OCI-LY3 (cell line): ENCODE measurements at regions not wholly inside any gene's neighbourhood (a gene's known extent, or its start where the extent isn't known, plus 50 kb on each side); places are given as distances from the start of the nearest gene placed in this dataset.

ENCODE experiments used
- H2AFZ ChIP-seq: fragments of 200-600, 300-600 bp; shearing (Covaris generic); 2 replicates; pipeline ENCODE4 v1.6.0; 2014; ENCODE audit warnings: antibody characterized with exemption, low read depth, low read length
- H3K27ac ChIP-seq: fragments of 200-600, 300-600 bp; sonication (generic); 2 replicates; pipeline ENCODE4 v1.5.1; 2014; ENCODE audit warnings: mild to moderate bottlenecking, low read length, moderate library complexity, mixed read lengths
- H3K27me3 ChIP-seq: fragments of 200-600, 300-600 bp; sonication (generic); 2 replicates; pipeline ENCODE4 v1.6.1; 2014; ENCODE audit warnings: low read depth, low read length, mixed read lengths
- H3K36me3 ChIP-seq: fragments of 200-600, 300-600 bp; sonication (generic); replicated peaks from 2 replicates; pipeline ENCODE3; 2014; ENCODE audit warnings: low read depth, low read length, mixed read lengths
- H3K4me1 ChIP-seq: fragments of 300-600, 200-600 bp; sonication (generic); 2 replicates; pipeline ENCODE4 v1.6.1; 2014; ENCODE audit warnings: low read length, mixed read lengths
- H3K4me2 ChIP-seq: fragments of 200-600, 300-600 bp; sonication (generic); 2 replicates; pipeline ENCODE4 v1.6.1; 2014; ENCODE audit warnings: low read length, mixed read lengths
- H3K4me3 ChIP-seq: fragments of 300-600, 200-600 bp; sonication (generic); 2 replicates; pipeline ENCODE4 v1.5.1; 2014; ENCODE audit warnings: antibody characterized with exemption, mild to moderate bottlenecking, low read length, moderate library complexity
- H3K79me2 ChIP-seq: fragments of 300-600, 200-600 bp; shearing (Covaris generic); 2 replicates; pipeline ENCODE4 v1.6.1; 2014; ENCODE audit warnings: mild to moderate bottlenecking, low read length, mixed read lengths
- H3K9ac ChIP-seq: fragments of 300-600, 200-600 bp; shearing (Covaris generic); 2 replicates; pipeline ENCODE4 v1.6.0; 2014; ENCODE audit warnings: mild to moderate bottlenecking, low read length, moderate library complexity
- H3K9me3 ChIP-seq: fragments of 200-600, 300-600 bp; shearing (Covaris generic); 2 replicates; pipeline ENCODE4 v1.6.1; 2014; ENCODE audit warnings: low read length, mixed read lengths; ENCODE audit not compliant: insufficient read depth
- H4K20me1 ChIP-seq: fragments of 200-600, 300-600 bp; sonication (generic); 2 replicates; pipeline ENCODE4 v1.6.1; 2016; ENCODE audit warnings: low read length, mixed read lengths; ENCODE audit not compliant: insufficient read depth
- CTCF ChIP-seq: fragments of 200-600, 300-600 bp; sonication (generic); IDR thresholded peaks from 2 replicates; pipeline ENCODE4 v1.5.1; 2014; ENCODE audit warnings: antibody characterized with exemption, low read length, low read depth
- EZH2phosphoT487 ChIP-seq: fragments of 200-600 bp; shearing (Covaris generic); IDR thresholded peaks from 2 replicates; pipeline ENCODE4 v1.6.1; 2018; ENCODE audit warnings: antibody characterized with exemption, mixed run types, low read depth

GRCh38 chr12:78398750-78399149 is 465.8 kb upstream of the SYT1 start:
- Histone ChIP-seq H2AFZ (no peak overlapping the region), H3K79me2 (no peaks in the 10 kb centered on the region), H3K36me3 (no peaks in the 10 kb centered on the region)

GRCh38 chr12:78402366-78403134 is 462.0 kb upstream of the SYT1 start:
- Histone ChIP-seq H3K9me3 (peaks cover 4% of the 10 kb centered on the region; the same call in 1 of the 2 replicates), H3K4me2 (no peak overlapping the region), H2AFZ (no peak overlapping the region), H3K36me3 (peaks cover 8% of the 10 kb centered on the region), H3K79me2 (no peaks in the 10 kb centered on the region), H3K27ac (no peak overlapping the region), H4K20me1 (no peaks in the 10 kb centered on the region), H3K27me3 (no peaks in the 10 kb centered on the region), H3K9ac (no peak overlapping the region), H3K4me3 (no peak overlapping the region), H3K4me1 (peaks cover 14% of the 10 kb centered on the region)
- no peak for TF ChIP-seq EZH2phosphoT487
- no peak for TF ChIP-seq CTCF

More at GRCh38 chr12:78398750-78399149, 465.8 kb upstream of the SYT1 start:
- H4K20me1 ChIP-seq = no peaks in the 10 kb centered on the region
- no peak overlapping the region for H3K27ac ChIP-seq
- H3K27me3 ChIP-seq = no peaks in the 10 kb centered on the region
- H3K9ac ChIP-seq = no peak overlapping the region
- H3K9me3 ChIP-seq = no peaks in the 10 kb centered on the region
- TF ChIP-seq CTCF (no peak), EZH2phosphoT487 (no peak)
- no peak overlapping the region for H3K4me3 ChIP-seq
- H3K4me2 ChIP-seq = no peak overlapping the region
- H3K4me1 ChIP-seq = no peaks in the 10 kb centered on the region

GRCh38 chr12:78403136-78403535 is 461.4 kb upstream of the SYT1 start:
- Histone ChIP-seq H3K27me3 (no peaks in the 10 kb centered on the region), H3K4me2 (no peak overlapping the region), H3K4me1 (peaks cover 15% of the 10 kb centered on the region), H3K9me3 (peaks cover 4% of the 10 kb centered on the region; the same call in 1 of the 2 replicates), H2AFZ (no peak overlapping the region), H4K20me1 (no peaks in the 10 kb centered on the region), H3K79me2 (no peaks in the 10 kb centered on the region), H3K27ac (no peak overlapping the region), H3K4me3 (no peak overlapping the region), H3K36me3 (peaks cover 8% of the 10 kb centered on the region), H3K9ac (no peak overlapping the region)
- no peak for TF ChIP-seq CTCF
- TF ChIP-seq EZH2phosphoT487 = no peak

- Histone ChIP-seq H2AFZ (no peak overlapping the region), H4K20me1 (no peaks in the 10 kb centered on the region), H3K27me3 (no peaks in the 10 kb centered on the region), H3K4me1 (peaks cover 15% of the 10 kb centered on the region), H3K36me3 (peaks cover 8% of the 10 kb centered on the region), H3K4me3 (no peak overlapping the region), H3K4me2 (no peak overlapping the region), H3K9me3 (peaks cover 4% of the 10 kb centered on the region; the same call in 1 of the 2 replicates), H3K79me2 (no peaks in the 10 kb centered on the region), H3K27ac (no peak overlapping the region), H3K9ac (no peak overlapping the region)
- TF ChIP-seq EZH2phosphoT487 (no peak), CTCF (no peak)
Measured at GRCh38 chr12:78403681-78404080, 460.9 kb upstream of the SYT1 start.
